ENCODE measurements at regions not wholly inside any gene's neighbourhood (a gene's known extent, or its start where the extent isn't known, plus 50 kb on each side); places are given as distances from the start of the nearest gene placed in this dataset.
A peak's percentile ranks its signal among the peaks of the same experiment; 100 is the strongest.
"Not testable (repeated sequence)": the region's sequence is repeated elsewhere in the genome, so short reads cannot be mapped to it uniquely, and the experiment has no call there.

DNA sequence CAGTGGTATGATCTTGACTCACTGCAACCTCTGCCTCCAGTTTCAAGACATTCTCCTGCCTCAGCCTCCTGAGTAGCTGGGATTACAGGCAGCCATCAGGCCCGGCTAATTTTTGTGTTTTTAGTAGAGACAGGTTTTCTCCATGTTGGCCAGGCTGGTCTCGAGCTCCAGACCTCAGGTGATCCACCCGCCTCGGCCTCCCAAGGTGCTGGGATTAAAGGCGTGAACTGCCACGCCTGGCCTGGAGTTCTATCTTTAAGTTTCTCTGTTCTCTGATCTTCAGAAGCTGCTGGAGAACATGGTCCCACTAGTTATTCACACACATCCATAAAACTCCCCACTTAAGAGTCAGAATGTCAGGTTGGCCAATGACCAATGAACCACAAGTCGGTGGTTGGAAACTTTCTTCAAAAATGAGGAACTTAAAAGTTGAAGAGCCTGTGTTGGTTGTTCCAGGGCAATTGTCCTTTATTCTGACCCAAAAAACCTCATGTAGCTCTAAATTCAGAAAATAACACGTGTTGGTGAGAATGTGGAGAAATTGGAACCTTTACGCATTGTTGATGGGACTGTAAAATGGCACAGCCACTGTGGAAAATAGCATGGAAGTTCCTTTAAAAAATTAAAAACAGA lies 55.9 kb upstream of the PIK3CB start:
- DNase-seq = peak; percentile 7 to 35

- no peak for DNase-seq
Observed at GRCh38 chr3:138889792-138890191, 55.1 kb upstream of the PIK3CB start.

GRCh38 chr3:138888560-138888959 lies 53.8 kb upstream of the PIK3CB start:
- no peak for DNase-seq

- DNase-seq = not testable (repeated sequence)
Observed at GRCh38 chr3:138886096-138886495, 51.4 kb upstream of the PIK3CB start.
